Heart right ventricle (tissue), 16 donors: ENCODE measurements at regions not wholly inside any gene's neighbourhood (a gene's known extent, or its start where the extent isn't known, plus 50 kb on each side); places are given as distances from the start of the nearest gene placed in this dataset.

Experiments
- ATAC-seq, 8 donors: fragments of 200-7000 bp; cut with Tn5 transposase; one replicate each; pipeline ENCODE4 v1.9.1; 2020; ENCODE audit warnings: mild to moderate bottlenecking in 8 of 8, moderate library complexity in 8 of 8, moderate number of reproducible peaks in 1 of 8
- DNase-seq, 2 donors: peaks; one replicate each; pipeline ENCODE4 v3.0.0-alpha.2; 2020
- H3K27ac ChIP-seq, 10 donors: fragments of 200-600 bp; sonication (generic) in 2 of 10; one replicate each; pipeline versions ENCODE4 v1.5.0 to v1.8.0; 2020 to 2022; ENCODE audit warnings: mild to moderate bottlenecking in 3 of 10
- H3K27me3 ChIP-seq, 7 donors: fragments of 200-600 bp; one replicate each; pipeline ENCODE4 v1.8.0; 2021 to 2022; ENCODE audit warnings: mild to moderate bottlenecking in 2 of 7
- H3K36me3 ChIP-seq, 9 donors: fragments of 200-600 bp; sonication (generic) in 1 of 9; one replicate each; pipeline versions ENCODE4 v1.5.0 to v1.8.0; 2020 to 2022; ENCODE audit warnings: mild to moderate bottlenecking in 2 of 9
- H3K4me1 ChIP-seq, 9 donors: fragments of 200-600 bp; sonication (generic) in 1 of 9; one replicate each; pipeline versions ENCODE4 v1.5.0 to v1.8.0; 2020 to 2022; ENCODE audit warnings: mild to moderate bottlenecking in 4 of 9
- H3K4me3 ChIP-seq, 10 donors: fragments of 200-600 bp; sonication (generic) in 2 of 10; one replicate each; pipeline versions ENCODE4 v1.5.0 to v1.8.0; 2020 to 2022; ENCODE audit warnings: mild to moderate bottlenecking in 7 of 10, moderate library complexity in 2 of 10
- H3K9me3 ChIP-seq, 11 donors: fragments of 200-600 bp in 10 of 11; sonication (generic) in 2 of 11; one replicate each; pipeline versions ENCODE4 v1.5.0 to v1.8.0; 2013 to 2022; ENCODE audit warnings: mild to moderate bottlenecking in 2 of 11, control low read depth in 1 of 11, moderate library complexity in 1 of 11
- WGBS, 2 donors: extraction: QIAGEN DNeasy Blood & Tissue Kit; methylation state at CpG; one replicate each; pipeline ENCODE4 v1.1.7; 2013; ENCODE audit warnings: inconsistent platforms in 1 of 2; 5-methylcytosine and 5-hydroxymethylcytosine counted together
- intact Hi-C, 10 donors: fragments of 100-400 bp; cut with DNase I; formaldehyde crosslinking; loops; one replicate each; pipeline versions ENCODE4 v1.11.1 to v1.14.2; 2022
- TF ChIP-seq, protein P1 (sequence below), 9 donors: fragments of 200-600 bp; sonication (generic) in 2 of 9; IDR thresholded peaks; one replicate each; pipeline versions ENCODE4 v1.5.0 to v1.8.0; 2021 to 2022; ENCODE audit warnings: antibody characterized with exemption in 9 of 9, mild to moderate bottlenecking in 5 of 9, moderate library complexity in 1 of 9
- donor health status: Arrhythmogenic right ventricular cardiomyopathy.
- donor health status: ischemic (EF 13 %, LVEDD 7.1; RV severe dilation, severe dysfunction).
- donor health status: healthy with polysubstance abuse.
- donor health status: DM: no; HTN: yes; CAD: no.
- donor health status: DM: no; HTN: no; CAD: no.
- donor health status: ischemic (EF 25% LVEDD 6.9; RV normal size, moderate dysfunction).
- donor health status: ischemic (EF 25% LVEDD 5.7; RV mildly dilated, moderate dysfunction).
- donor health status: healthy.
- donor health status: DM: yes; HTN: yes; CAD: no.
- donor health status: Ischemic cardiomyopathy.
- donor health status: ischemic (EF 35%, LVEDD 5.7; RV mildly dilated, moderate dysfunction).
- donor health status: nonischemic (EF 11% LVEDD 7.7; RV severe dilation, severe dysfunction).
- donor health status: DM: yes; HTN: yes; CAD: no.
- donor health status: PGD.
- donor health status: ischemic (EF 29% LVEDD 5.4; RV normal size, mild dysfunction).
- donor health status: nonischemic (EF 23%, LVEDD 6.1; RV moderate dilation, normal function).

DNA sequence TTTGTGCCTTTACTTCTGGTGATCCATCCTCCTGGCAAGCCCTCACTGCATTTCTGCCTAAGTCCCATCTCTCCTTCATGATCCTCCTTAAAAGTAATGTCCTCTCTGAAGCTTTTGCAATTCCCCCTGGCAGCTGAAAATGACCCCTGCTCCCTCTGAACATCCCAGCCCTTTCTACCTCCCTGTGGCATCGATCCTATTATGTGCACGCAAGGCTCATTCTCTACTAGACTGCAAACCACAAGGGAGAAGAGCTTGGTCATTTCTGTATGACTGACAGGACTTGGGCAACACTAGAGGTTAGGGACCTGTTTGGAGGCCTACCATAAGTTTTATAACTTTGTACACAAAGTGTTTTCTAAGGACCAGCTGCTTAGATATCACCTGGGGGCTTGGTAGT lies 50.8 kb upstream of the RAP2C start:
- no peak for ATAC-seq

More for the DNA sequence above, 50.8 kb upstream of the RAP2C start:
- WGBS, 2 donors = 83 to 84% methylated on average over 2 of the region's 2 CpGs
- Histone ChIP-seq H3K27ac (peak overlapping the region in 1 of 10 donors; percentile 15), H3K36me3 (no peaks in the 10 kb centered on the region), H3K4me3 (no peak overlapping the region), H3K4me1 (peaks cover 0 to 5% (median 0%) of the 10 kb centered on the region in 9 donors), H3K27me3 (peaks cover 0 to 12% (median 0%) of the 10 kb centered on the region in 7 donors), H3K9me3 (no peaks in the 10 kb centered on the region)
- intact Hi-C loops = no loop called here
- TF ChIP-seq, protein P1, sequence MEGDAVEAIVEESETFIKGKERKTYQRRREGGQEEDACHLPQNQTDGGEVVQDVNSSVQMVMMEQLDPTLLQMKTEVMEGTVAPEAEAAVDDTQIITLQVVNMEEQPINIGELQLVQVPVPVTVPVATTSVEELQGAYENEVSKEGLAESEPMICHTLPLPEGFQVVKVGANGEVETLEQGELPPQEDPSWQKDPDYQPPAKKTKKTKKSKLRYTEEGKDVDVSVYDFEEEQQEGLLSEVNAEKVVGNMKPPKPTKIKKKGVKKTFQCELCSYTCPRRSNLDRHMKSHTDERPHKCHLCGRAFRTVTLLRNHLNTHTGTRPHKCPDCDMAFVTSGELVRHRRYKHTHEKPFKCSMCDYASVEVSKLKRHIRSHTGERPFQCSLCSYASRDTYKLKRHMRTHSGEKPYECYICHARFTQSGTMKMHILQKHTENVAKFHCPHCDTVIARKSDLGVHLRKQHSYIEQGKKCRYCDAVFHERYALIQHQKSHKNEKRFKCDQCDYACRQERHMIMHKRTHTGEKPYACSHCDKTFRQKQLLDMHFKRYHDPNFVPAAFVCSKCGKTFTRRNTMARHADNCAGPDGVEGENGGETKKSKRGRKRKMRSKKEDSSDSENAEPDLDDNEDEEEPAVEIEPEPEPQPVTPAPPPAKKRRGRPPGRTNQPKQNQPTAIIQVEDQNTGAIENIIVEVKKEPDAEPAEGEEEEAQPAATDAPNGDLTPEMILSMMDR (IDR thresholded peaks at IDR 0.05) = no peak
- no peak for DNase-seq
